IMR-90 (cell line): ENCODE measurements at regions not wholly inside any gene's neighbourhood (a gene's known extent, or its start where the extent isn't known, plus 50 kb on each side); places are given as distances from the start of the nearest gene placed in this dataset.

Experiments
- ATAC-seq: fragments of 200-7000 bp; cut with Tn5 transposase; 2 replicates; pipeline ENCODE4 v1.9.1; 2020; ENCODE audit warnings: low read depth, mild to moderate bottlenecking, moderate library complexity
- BruUV-seq: library from RNA; stranded (reverse); fragments of 400-500 nt; replicated peaks from 2 replicates; lab custom pipeline; 2021; lab: Mats Ljungman, UMichigan
- CTCF ChIA-PET: fragments of 300-600 bp; formaldehyde crosslinking; extraction: SDS; loops from one replicate; lab custom pipeline; 2021; ENCODE audit warnings: antibody characterized with exemption; lab: Yijun Ruan, JAX
- POLR2A ChIA-PET: fragments of 300-600 bp; sonication (Branson Sonifier 250); formaldehyde crosslinking; loops from one replicate; lab custom pipeline; 2022; ENCODE audit warnings: antibody characterized with exemption; ENCODE audit not compliant: unreplicated experiment; lab: Charles Lee
- DNase-seq: peaks from one replicate; pipeline ENCODE4 v3.0.0; 2013
- H2AFZ ChIP-seq: replicated peaks from 2 replicates; pipeline ENCODE3; 2013; ENCODE audit warnings: low read length, mild to moderate bottlenecking; ENCODE audit not compliant: poor library complexity
- H2AK5ac ChIP-seq: 2 replicates; pipeline ENCODE4 v1.6.1; 2013; ENCODE audit warnings: low read depth, low read length, inconsistent platforms
- H2AK9ac ChIP-seq: replicated peaks from 2 replicates; pipeline ENCODE3; 2013; ENCODE audit warnings: mild to moderate bottlenecking, low read depth, low read length, moderate library complexity; ENCODE audit not compliant: poor library complexity
- H2BK120ac ChIP-seq: 2 replicates; pipeline ENCODE4 v1.6.1; 2013; ENCODE audit warnings: low read depth, low read length, inconsistent platforms
- H2BK15ac ChIP-seq: 3 replicates; pipeline ENCODE4 v1.6.1; 2013; ENCODE audit warnings: low read depth, low read length, inconsistent platforms
- H2BK20ac ChIP-seq: 2 replicates; pipeline ENCODE4 v1.6.1; 2013; ENCODE audit warnings: low read depth, mild to moderate bottlenecking, inconsistent platforms, low read length, moderate library complexity
- H2BK5ac ChIP-seq: 2 replicates; pipeline ENCODE4 v1.6.1; 2013; ENCODE audit warnings: mild to moderate bottlenecking, low read depth, low read length, inconsistent platforms; ENCODE audit not compliant: poor library complexity, severe bottlenecking
- H3K14ac ChIP-seq: replicated peaks from 2 replicates; pipeline ENCODE4 v1.6.1; 2013; ENCODE audit warnings: low read depth, low read length, inconsistent platforms
- H3K18ac ChIP-seq: 2 replicates; pipeline ENCODE4 v1.6.1; 2013; ENCODE audit warnings: low read depth, low read length, control low read depth
- H3K23ac ChIP-seq: 2 replicates; pipeline ENCODE4 v1.6.1; 2013; ENCODE audit warnings: low read depth, low read length, inconsistent platforms
- H3K27ac ChIP-seq: 2 replicates; pipeline ENCODE4 v1.5.1; 2013; ENCODE audit warnings: mild to moderate bottlenecking, control low read depth, low read length; ENCODE audit not compliant: insufficient read depth
- H3K27me3 ChIP-seq: 2 replicates; pipeline ENCODE4 v1.6.1; 2013; ENCODE audit warnings: low read length; ENCODE audit not compliant: control insufficient read depth, insufficient read depth
- H3K36me3 ChIP-seq: 2 replicates; pipeline ENCODE4 v1.6.1; 2013; ENCODE audit warnings: low read length, mixed read lengths; ENCODE audit not compliant: control insufficient read depth, insufficient read depth
- H3K4ac ChIP-seq: 2 replicates; pipeline ENCODE4 v1.6.1; 2013; ENCODE audit warnings: low read depth, low read length, inconsistent platforms
- H3K4me1 ChIP-seq: 2 replicates; pipeline ENCODE4 v1.6.1; 2013; ENCODE audit warnings: low read length, mixed read lengths; ENCODE audit not compliant: control insufficient read depth, insufficient read depth
- H3K4me2 ChIP-seq: 2 replicates; pipeline ENCODE4 v1.6.1; 2013; ENCODE audit warnings: low read depth, mild to moderate bottlenecking, control low read depth, low read length, moderate library complexity
- H3K4me3 ChIP-seq: 2 replicates; pipeline ENCODE4 v1.5.1; 2013; ENCODE audit warnings: low read depth, mild to moderate bottlenecking, control low read depth, low read length, moderate library complexity; ENCODE audit not compliant: insufficient read depth
- H3K56ac ChIP-seq: 2 replicates; pipeline ENCODE4 v1.6.1; 2013; ENCODE audit warnings: low read length, inconsistent platforms; ENCODE audit not compliant: insufficient read depth; ENCODE audit errors: extremely low read depth
- H3K79me1 ChIP-seq, 2 experiments: 2 replicates each; pipeline ENCODE4 v1.6.1; 2013; ENCODE audit warnings: low read length in 2 of 2, inconsistent platforms in 1 of 2, low read depth in 1 of 2
- H3K9ac ChIP-seq: 2 replicates; pipeline ENCODE4 v1.6.1; 2013; ENCODE audit warnings: low read depth, low read length, control low read depth
- H3K9me1 ChIP-seq: 2 replicates; pipeline ENCODE4 v1.6.1; 2013; ENCODE audit warnings: low read length, inconsistent platforms; ENCODE audit not compliant: insufficient read depth
- H3K9me3 ChIP-seq: 2 replicates; pipeline ENCODE4 v1.6.1; 2013; ENCODE audit warnings: low read length; ENCODE audit not compliant: control insufficient read depth, insufficient read depth
- H4K20me1 ChIP-seq: 2 replicates; pipeline ENCODE4 v1.6.1; 2013; ENCODE audit warnings: low read length, inconsistent platforms; ENCODE audit not compliant: insufficient read depth
- H4K5ac ChIP-seq: 2 replicates; pipeline ENCODE4 v1.6.1; 2013; ENCODE audit warnings: mild to moderate bottlenecking, low read depth, low read length, control low read depth
- H4K8ac ChIP-seq, 2 experiments: 2 replicates each; pipeline ENCODE4 v1.6.1; 2013; ENCODE audit warnings: low read depth in 2 of 2, low read length in 2 of 2, control low read depth in 1 of 2, inconsistent platforms in 1 of 2
- H4K91ac ChIP-seq: 2 replicates; pipeline ENCODE4 v1.6.1; 2013; ENCODE audit warnings: low read depth, low read length, inconsistent platforms; ENCODE audit not compliant: insufficient read depth
- BHLHE40 ChIP-seq: fragments of 150-350 bp; IDR thresholded peaks from 2 replicates; pipeline ENCODE4 v1.6.1; 2016; ENCODE audit warnings: mild to moderate bottlenecking, low read depth, low read length
- ELK1 ChIP-seq: fragments of 150-350 bp; IDR thresholded peaks from 2 replicates; pipeline ENCODE4 v1.6.1; 2016; ENCODE audit warnings: low read depth, mild to moderate bottlenecking, low read length, moderate library complexity, borderline replicate concordance
- FOS ChIP-seq: fragments of 150-350 bp; IDR thresholded peaks from 2 replicates; pipeline ENCODE4 v1.6.1; 2016; ENCODE audit warnings: low read depth, low read length
- MAZ ChIP-seq: IDR thresholded peaks from 2 replicates; pipeline ENCODE4 v1.6.1; 2012; ENCODE audit warnings: low read depth, mild to moderate bottlenecking, low read length, improper control_type of control experiment, moderate library complexity, borderline replicate concordance
- NFE2L2 ChIP-seq: fragments of 150-350 bp; IDR thresholded peaks from 2 replicates; pipeline ENCODE4 v1.6.1; 2016; ENCODE audit warnings: low read depth, mild to moderate bottlenecking, low read length
- POLR2A ChIP-seq: IDR thresholded peaks from 2 replicates; pipeline ENCODE4 v1.6.1; 2012; ENCODE audit warnings: mild to moderate bottlenecking, low read depth, low read length
- RAD21 ChIP-seq: IDR thresholded peaks from 2 replicates; pipeline ENCODE4 v1.6.1; 2012; ENCODE audit warnings: low read length, improper control_type of control experiment
- RFX5 ChIP-seq: IDR thresholded peaks from 2 replicates; pipeline ENCODE4 v1.8.0; 2012; ENCODE audit warnings: low read depth, mild to moderate bottlenecking, low read length, moderate library complexity
- USF2 ChIP-seq: fragments of 150-350 bp; IDR thresholded peaks from 2 replicates; pipeline ENCODE4 v1.6.1; 2017; ENCODE audit warnings: mild to moderate bottlenecking, antibody characterized with exemption, low read length, low read depth
- dilution Hi-C: fragments of 300-500 bp; cut with HindIII; formaldehyde crosslinking; loops from one replicate; pipeline ENCODE4 v1.14.3; 2018; ENCODE audit warnings: low sequenced_read_pairs; ENCODE audit not compliant: unreplicated experiment
- in situ Hi-C: fragments of 300-500 bp; cut with MboI; formaldehyde crosslinking; loops from 3 replicates; pipeline ENCODE4 v1.14.3; 2019; ENCODE audit warnings: low sequenced_read_pairs, inconsistent platforms, mixed read lengths
- intact Hi-C: fragments of 100-400 bp; cut with micrococcal nuclease; formaldehyde crosslinking; loops from 2 replicates; pipeline ENCODE4 v1.10.0; 2022
- TF ChIP-seq, protein P1 (sequence below): conservative IDR thresholded peaks from 2 replicates; pipeline ENCODE4 v1.5.1; 2012; ENCODE audit warnings: mild to moderate bottlenecking, low read depth, low read length, improper control_type of control experiment

- H3K27ac ChIP-seq = no peak overlapping the region
- no peak overlapping the region for H4K5ac ChIP-seq
- H2BK20ac ChIP-seq = no peak overlapping the region
- TF ChIP-seq RFX5 (no peak), USF2 (no peak), POLR2A (no peak), BHLHE40 (no peak), MAZ (no peak), FOS (no peak), RAD21 (no peak), ELK1 (no peak), NFE2L2 (no peak)
- TF ChIP-seq, protein P1, sequence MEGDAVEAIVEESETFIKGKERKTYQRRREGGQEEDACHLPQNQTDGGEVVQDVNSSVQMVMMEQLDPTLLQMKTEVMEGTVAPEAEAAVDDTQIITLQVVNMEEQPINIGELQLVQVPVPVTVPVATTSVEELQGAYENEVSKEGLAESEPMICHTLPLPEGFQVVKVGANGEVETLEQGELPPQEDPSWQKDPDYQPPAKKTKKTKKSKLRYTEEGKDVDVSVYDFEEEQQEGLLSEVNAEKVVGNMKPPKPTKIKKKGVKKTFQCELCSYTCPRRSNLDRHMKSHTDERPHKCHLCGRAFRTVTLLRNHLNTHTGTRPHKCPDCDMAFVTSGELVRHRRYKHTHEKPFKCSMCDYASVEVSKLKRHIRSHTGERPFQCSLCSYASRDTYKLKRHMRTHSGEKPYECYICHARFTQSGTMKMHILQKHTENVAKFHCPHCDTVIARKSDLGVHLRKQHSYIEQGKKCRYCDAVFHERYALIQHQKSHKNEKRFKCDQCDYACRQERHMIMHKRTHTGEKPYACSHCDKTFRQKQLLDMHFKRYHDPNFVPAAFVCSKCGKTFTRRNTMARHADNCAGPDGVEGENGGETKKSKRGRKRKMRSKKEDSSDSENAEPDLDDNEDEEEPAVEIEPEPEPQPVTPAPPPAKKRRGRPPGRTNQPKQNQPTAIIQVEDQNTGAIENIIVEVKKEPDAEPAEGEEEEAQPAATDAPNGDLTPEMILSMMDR = no peak
- no peaks in the 10 kb centered on the region for H3K79me1 ChIP-seq
- ATAC-seq = no peak
- H3K18ac ChIP-seq = no peak overlapping the region; the same call in 1 of the 2 replicates
- H2BK120ac ChIP-seq = no peak overlapping the region
- H3K4me1 ChIP-seq = peaks cover 2% of the 10 kb centered on the region; the same call in 1 of the 2 replicates
- in situ Hi-C loops = no loop called here
- H3K9me3 ChIP-seq = no peaks in the 10 kb centered on the region
- H4K91ac ChIP-seq = no peak overlapping the region
- H3K23ac ChIP-seq = no peak overlapping the region
- no peak overlapping the region for H3K56ac ChIP-seq
- no peaks in the 10 kb centered on the region for H3K36me3 ChIP-seq
- no peak overlapping the region for H4K8ac ChIP-seq
- no peak overlapping the region for H3K4me2 ChIP-seq
- no peak overlapping the region for H2BK5ac ChIP-seq
- BruUV-seq = no TSS peak
- POLR2A ChIA-PET = no interaction called here
- DNase-seq = no peak
- no peak overlapping the region for H3K4ac ChIP-seq
- no peak overlapping the region for H3K9ac ChIP-seq
- dilution Hi-C loops = no loop called here
- H3K4me3 ChIP-seq = no peak overlapping the region
- H3K14ac ChIP-seq = no peak overlapping the region
- CTCF ChIA-PET = interaction anchor here (1.0 kb wide), 1 partner anchor 54 kb away, joined by 3 read pairs; no protein-coding TSS in a partner anchor
- H2BK15ac ChIP-seq = no peak overlapping the region
- no peak overlapping the region for H2AK5ac ChIP-seq
- H4K20me1 ChIP-seq = no peaks in the 10 kb centered on the region
- intact Hi-C loops = loop anchor here (10.0 kb wide), 1 partner anchor 532 kb away; the partner anchor contains the start of gene ALCAM
- no peak overlapping the region for H2AFZ ChIP-seq
- H3K27me3 ChIP-seq = no peaks in the 10 kb centered on the region
- H3K9me1 ChIP-seq = 0 out of 2 replicates have a peak, but pooled peaks cover 2% of the 10 kb centered on the region
- H2AK9ac ChIP-seq = no peak overlapping the region
Measured at GRCh38 chr3:104832530-104832929, 534.2 kb upstream of the ALCAM start.
